ENCODE measurements at regions not wholly inside any gene's neighbourhood (a gene's known extent, or its start where the extent isn't known, plus 50 kb on each side); places are given as distances from the start of the nearest gene placed in this dataset.

DNA sequence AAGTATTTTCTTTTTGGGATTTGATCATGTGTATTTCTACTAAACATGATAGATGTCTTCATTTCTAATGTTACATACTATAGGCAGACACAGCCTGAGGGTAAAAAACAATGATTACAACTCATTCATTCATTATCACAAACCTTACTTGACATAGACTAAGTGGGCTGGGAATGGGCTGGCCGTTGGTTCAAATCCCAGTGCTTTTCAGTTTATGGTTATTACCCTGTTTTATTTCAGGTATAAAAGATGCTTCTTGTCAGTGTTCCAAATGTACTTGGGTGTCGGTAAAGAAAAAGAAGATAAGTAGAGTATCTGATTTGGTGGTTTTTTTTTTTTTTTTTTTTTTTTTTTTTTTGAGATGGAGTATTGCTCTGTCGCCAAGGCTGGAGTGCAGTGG lies 149.7 kb upstream of the ZFHX3 start:
- TF ChIP-seq CTCF (IDR thresholded peaks at IDR 0.05; ENCODE audit: poor library complexity) (no peak), EZH2phosphoT487 (IDR thresholded peaks at IDR 0.05; ENCODE audit: low read depth, severe bottlenecking, unreplicated experiment) (no peak), EZH2 (IDR thresholded peaks at IDR 0.05; ENCODE audit: borderline replicate concordance) (no peak)
